Hepatocyte (in vitro differentiated cells): ENCODE measurements at regions not wholly inside any gene's neighbourhood (a gene's known extent, or its start where the extent isn't known, plus 50 kb on each side); places are given as distances from the start of the nearest gene placed in this dataset.

ENCODE experiments used
- CTCF ChIP-seq: fragments of 200-600 bp; sonication (generic); IDR thresholded peaks from 2 replicates; pipeline ENCODE4 v1.5.1; 2016; ENCODE audit warnings: antibody characterized with exemption, mild to moderate bottlenecking; ENCODE audit not compliant: poor library complexity
- EZH2 ChIP-seq: fragments of 200-600 bp; sonication (generic); IDR thresholded peaks from 2 replicates; pipeline ENCODE4 v1.6.1; 2016; ENCODE audit warnings: antibody characterized with exemption, mild to moderate bottlenecking, borderline replicate concordance
- EZH2phosphoT487 ChIP-seq: fragments of 200-600 bp; sonication (generic); IDR thresholded peaks from one replicate; pipeline ENCODE4 v1.6.1; 2018; ENCODE audit warnings: antibody characterized with exemption, mild to moderate bottlenecking, low read depth, moderate library complexity; ENCODE audit not compliant: unreplicated experiment, severe bottlenecking

GRCh38 chr2:41973871-41974270 is 74.0 kb upstream of the PKDCC start:
- TF ChIP-seq CTCF (no peak), EZH2phosphoT487 (no peak), EZH2 (no peak)
